ENCODE measurements at regions not wholly inside any gene's neighbourhood (a gene's known extent, or its start where the extent isn't known, plus 50 kb on each side); places are given as distances from the start of the nearest gene placed in this dataset.

- Histone ChIP-seq H3K56ac (replicated peaks; ENCODE audit: insufficient read length, low read depth, low read length) (no peak overlapping the region), H3K23me2 (ENCODE audit: low read depth, low read length) (no peaks in the 10 kb centered on the region), H3K27me3 (replicated peaks in 1 of 4; ENCODE audit: control insufficient read depth in 3 of 4, extremely low read depth in 1 of 4, insufficient read depth in 3 of 4, low read length in 3 of 4) (no peaks in the 10 kb centered on the region), H3K4me2 (ENCODE audit: insufficient read depth in 1 of 2, low read depth in 2 of 2, low read length in 2 of 2) (no peak overlapping the region), H3K79me1 (ENCODE audit: low read depth, low read length) (no peaks in the 10 kb centered on the region), H3K27ac (ENCODE audit: low read depth, low read length) (no peak overlapping the region), H3K14ac (ENCODE audit: insufficient read length) (no peak overlapping the region), H4K20me1 (replicated peaks in 1 of 2; ENCODE audit: control insufficient read depth in 1 of 2, insufficient read depth in 2 of 2, low read length in 2 of 2) (no peaks in the 10 kb centered on the region), H3K4ac (replicated peaks; ENCODE audit: insufficient read length, low read depth, low read length) (no peak overlapping the region), H3K18ac (ENCODE audit: extremely low read depth, low read length) (no peak overlapping the region), H4K91ac (replicated peaks; ENCODE audit: insufficient read length, low read length) (no peak overlapping the region), H3K36me3 (ENCODE audit: control insufficient read depth in 2 of 4, insufficient read depth in 4 of 4, low read length in 3 of 4) (no peaks in the 10 kb centered on the region), H2BK15ac (ENCODE audit: low read length) (no peak overlapping the region), H3K4me1 (replicated peaks in 1 of 4; ENCODE audit: control insufficient read depth in 3 of 4, insufficient read depth in 4 of 4, low read length in 3 of 4) (no peaks in the 10 kb centered on the region), H3K4me3 (ENCODE audit: extremely low read depth in 1 of 4, insufficient read depth in 2 of 4, low read depth in 3 of 4, low read length in 4 of 4) (no peak overlapping the region), H2BK12ac (ENCODE audit: low read depth, low read length) (no peak overlapping the region), H2BK120ac (replicated peaks; ENCODE audit: low read depth, low read length) (no peak overlapping the region), H2AFZ (ENCODE audit: low read length) (no peak overlapping the region), H2BK20ac (ENCODE audit: low read length) (no peak overlapping the region), H3K79me2 (ENCODE audit: control insufficient read depth in 1 of 2, insufficient read depth in 2 of 2, low read length in 2 of 2) (no peaks in the 10 kb centered on the region), H2BK5ac (ENCODE audit: low read depth, low read length) (no peak overlapping the region), H3K9ac (replicated peaks in 1 of 4; ENCODE audit: extremely low read depth in 1 of 4, low read depth in 3 of 4, low read length in 3 of 4) (no peak overlapping the region), H4K5ac (ENCODE audit: insufficient read length, low read depth, low read length) (no peak overlapping the region), H3K9me3 (ENCODE audit: insufficient read depth in 2 of 2, low read depth in 1 of 2, low read length in 1 of 2) (no peaks in the 10 kb centered on the region; a peak in 1 of 4 replicates), H4K8ac (ENCODE audit: extremely low read depth, insufficient read depth, low read length) (no peak overlapping the region), H3K23ac (ENCODE audit: insufficient read length) (no peak overlapping the region), H2AK5ac (ENCODE audit: low read depth, low read length) (no peak overlapping the region)
- DNase-seq (ENCODE audit: low read depth in 1 of 2, low spot score in 2 of 2) (no peak), FAIRE-seq (no peak)
- ChIA-PET POLR2A (ENCODE audit: partially characterized antibody) (no interaction called here), CTCF (ENCODE audit: partially characterized antibody) (interaction anchor here (0.9 to 1.3 kb wide), 2 partner anchors 8 to 86 kb away, joined by 3 read pairs; no protein-coding TSS in a partner anchor)
- TF ChIP-seq KDM5A (IDR thresholded peaks at IDR 0.05; ENCODE audit: low read length) = no peak
- TF ChIP-seq EP300 (IDR thresholded peaks at IDR 0.05; ENCODE audit: borderline replicate concordance in 1 of 2, low read depth in 2 of 2, low read length in 2 of 2) = no peak
- no peak for TF ChIP-seq EGR1 (IDR thresholded peaks at IDR 0.05; ENCODE audit: borderline replicate concordance, low read depth, low read length)
- no peak for TF ChIP-seq POLR2AphosphoS5 (IDR thresholded peaks at IDR 0.05; ENCODE audit: low read depth, low read length)
- no peak for TF ChIP-seq BCL11A (IDR thresholded peaks at IDR 0.05; ENCODE audit: low read depth in 2 of 2, low read length in 2 of 2)
- no peak for TF ChIP-seq SRF (IDR thresholded peaks at IDR 0.05; ENCODE audit: low read depth, low read length)
- TF ChIP-seq YY1 (IDR thresholded peaks at IDR 0.05; ENCODE audit: low read depth, low read length) = no peak
- no peak for TF ChIP-seq SIN3A (conservative IDR thresholded peaks at IDR 0.05 in 1 of 2, IDR thresholded peaks at IDR 0.05 in 1 of 2; ENCODE audit: low read depth in 1 of 2, low read length in 2 of 2)
- TF ChIP-seq MAFK (IDR thresholded peaks at IDR 0.05; ENCODE audit: low read depth, low read length) = no peak
- TF ChIP-seq TCF12 (IDR thresholded peaks at IDR 0.05; ENCODE audit: low read depth, low read length) = no peak
- no peak for TF ChIP-seq BRCA1 (IDR thresholded peaks at IDR 0.05; ENCODE audit: low read depth, low read length)
- TF ChIP-seq SIX5 (IDR thresholded peaks at IDR 0.05; ENCODE audit: low read depth, low read length) = no peak
- no peak for TF ChIP-seq SP2 (IDR thresholded peaks at IDR 0.05; ENCODE audit: low read length)
- TF ChIP-seq NANOG (IDR thresholded peaks at IDR 0.05; ENCODE audit: insufficient read depth, low read depth, low read length, poor library complexity, severe bottlenecking) = no peak
- TF ChIP-seq HDAC6 (IDR thresholded peaks at IDR 0.05; ENCODE audit: low read depth, low read length) = no peak
- TF ChIP-seq KDM1A (IDR thresholded peaks at IDR 0.05; ENCODE audit: borderline replicate concordance, low read length) = no peak
Observed at GRCh38 chr10:117654105-117654504, 111.6 kb downstream of the EMX2 start.

Data from H1 (cell line).